PC-3 (cell line): ENCODE measurements at regions not wholly inside any gene's neighbourhood (a gene's known extent, or its start where the extent isn't known, plus 50 kb on each side); places are given as distances from the start of the nearest gene placed in this dataset.
"Not testable (repeated sequence)": the region's sequence is repeated elsewhere in the genome, so short reads cannot be mapped to it uniquely, and the experiment has no call there.

Experiments used
- ATAC-seq: fragments of 200-7000 bp; cut with Tn5 transposase; 2 replicates; pipeline ENCODE4 v1.9.1; 2020; ENCODE audit warnings: mild to moderate bottlenecking, moderate library complexity
- BruUV-seq: library from RNA; stranded (reverse); fragments of 400-500 nt; replicated peaks from 2 replicates; lab custom pipeline; 2021; lab: Mats Ljungman, UMichigan
- CTCF ChIA-PET: fragments of 300-600 bp; sonication (Branson Sonifier 250); formaldehyde crosslinking; loops from one replicate; lab custom pipeline; 2022; ENCODE audit warnings: antibody characterized with exemption; lab: Charles Lee
- POLR2A ChIA-PET: fragments of 300-600 bp; sonication (Branson Sonifier 250); formaldehyde crosslinking; loops from one replicate; lab custom pipeline; 2022; ENCODE audit warnings: antibody characterized with exemption; ENCODE audit not compliant: unreplicated experiment; lab: Charles Lee
- DNase-seq: peaks from one replicate; pipeline ENCODE4 v3.0.0-alpha.2; 2015
- H2AFZ ChIP-seq: fragments of 300-600 bp; sonication (generic); 2 replicates; pipeline ENCODE4 v1.6.0; 2016; ENCODE audit warnings: antibody characterized with exemption, low read length
- H3F3A ChIP-seq: fragments of 300-600 bp; sonication (generic); one replicate; pipeline ENCODE4 v1.6.0; 2017; ENCODE audit warnings: antibody characterized with exemption, low read length, control low read depth, mild to moderate bottlenecking; ENCODE audit not compliant: unreplicated experiment
- H3K27ac ChIP-seq: fragments of 300-600 bp; sonication (generic); 2 replicates; pipeline ENCODE4 v1.5.1; 2016; ENCODE audit warnings: mild to moderate bottlenecking, low read length
- H3K27me3 ChIP-seq: fragments of 300-600 bp; sonication (generic); 2 replicates; pipeline ENCODE4 v1.6.1; 2016; ENCODE audit warnings: low read length, mixed read lengths
- H3K36me3 ChIP-seq: fragments of 300-600 bp; sonication (generic); 2 replicates; pipeline ENCODE4 v1.6.1; 2016; ENCODE audit warnings: low read depth, mixed run types, low read length, mixed read lengths
- H3K4me1 ChIP-seq: fragments of 300-600 bp; sonication (generic); 2 replicates; pipeline ENCODE4 v1.5.1; 2016; ENCODE audit warnings: low read length; ENCODE audit not compliant: insufficient read depth
- H3K4me2 ChIP-seq: fragments of 300-600 bp; sonication (generic); 2 replicates; pipeline ENCODE4 v1.6.0; 2016; ENCODE audit warnings: low read length
- H3K4me3 ChIP-seq: fragments of 300-600 bp; sonication (generic); 2 replicates; pipeline ENCODE4 v1.5.1; 2016; ENCODE audit warnings: mild to moderate bottlenecking, low read length, mixed read lengths
- H3K79me2 ChIP-seq: fragments of 300-600 bp; sonication (generic); 2 replicates; pipeline ENCODE4 v1.6.1; 2017; ENCODE audit warnings: low read length, mixed read lengths
- H3K9ac ChIP-seq: fragments of 300-600 bp; sonication (generic); 2 replicates; pipeline ENCODE4 v1.6.0; 2016; ENCODE audit warnings: mild to moderate bottlenecking, low read length
- H3K9me2 ChIP-seq: fragments of 300-600 bp; sonication (generic); replicated peaks from 2 replicates; pipeline ENCODE4 v1.6.1; 2016; ENCODE audit warnings: mixed run types, low read length, mixed read lengths
- H3K9me3 ChIP-seq: fragments of 300-600 bp; sonication (generic); 2 replicates; pipeline ENCODE4 v1.6.1; 2016; ENCODE audit warnings: low read length, mixed read lengths
- H4K20me1 ChIP-seq: fragments of 300-600 bp; sonication (generic); 2 replicates; pipeline ENCODE4 v1.6.1; 2016; ENCODE audit warnings: low read length, mixed read lengths
- CTCF ChIP-seq: fragments of 300-600 bp; sonication (generic); conservative IDR thresholded peaks from 2 replicates; pipeline ENCODE4 v1.5.1; 2017; ENCODE audit warnings: antibody characterized with exemption, low read depth, mild to moderate bottlenecking, low read length
- EZH2 ChIP-seq: fragments of 300-600 bp; sonication (generic); IDR thresholded peaks from one replicate; pipeline ENCODE4 v1.6.1; 2017; ENCODE audit warnings: antibody characterized with exemption, mild to moderate bottlenecking, low read length; ENCODE audit not compliant: unreplicated experiment
- EZH2phosphoT487 ChIP-seq: fragments of 300-600 bp; sonication (generic); IDR thresholded peaks from 2 replicates; pipeline ENCODE4 v1.6.1; 2018; ENCODE audit warnings: mild to moderate bottlenecking, antibody characterized with exemption, low read length, borderline replicate concordance
- intact Hi-C: fragments of 100-400 bp; cut with micrococcal nuclease; formaldehyde crosslinking; loops from 2 replicates; pipeline ENCODE4 v1.9.0; 2023

- Histone ChIP-seq H3K9ac (peak overlapping the region; percentile 47), H3K4me3 (peak overlapping the region; percentile 53), H3K9me3 (no peaks in the 10 kb centered on the region), H4K20me1 (no peaks in the 10 kb centered on the region), H3K36me3 (no peaks in the 10 kb centered on the region), H3K79me2 (no peaks in the 10 kb centered on the region), H3K27ac (peak overlapping the region; percentile 79), H3K27me3 (no peaks in the 10 kb centered on the region), H3F3A (no peaks in the 10 kb centered on the region), H3K9me2 (no peaks in the 10 kb centered on the region), H3K4me1 (peaks cover 26% of the 10 kb centered on the region), H2AFZ (peak overlapping the region; percentile 47; the same call in 1 of the 2 replicates), H3K4me2 (peak overlapping the region; percentile 81)
- CTCF ChIA-PET: interaction anchor here (0.7 kb wide), 1 partner anchor 45 kb away, joined by 3 read pairs; no protein-coding TSS in a partner anchor
- ATAC-seq: peak; percentile 70
- DNase-seq: peak; percentile 75
- intact Hi-C loops: loop anchor here (1.0 kb wide), 2 partner anchors 123 to 179 kb away; no protein-coding TSS in a partner anchor
- TF ChIP-seq CTCF: no peak
- TF ChIP-seq EZH2phosphoT487: no peak
- POLR2A ChIA-PET: interaction anchor here (0.5 to 0.6 kb wide), 3 partner anchors 63 to 197 kb away, joined by 3 to 9 read pairs (median 4); no protein-coding TSS in a partner anchor
- BruUV-seq: no TSS peak
Observed at GRCh38 chr7:46909601-46910051, 672.3 kb downstream of the TNS3 start.

GRCh38 chr7:46908770-46909169 is 673.1 kb downstream of the TNS3 start:
- peak; percentile 78 for ATAC-seq
- Histone ChIP-seq H3K27ac (peak overlapping the region; percentile 79), H2AFZ (no peak overlapping the region), H3K79me2 (no peaks in the 10 kb centered on the region), H3K9me3 (no peaks in the 10 kb centered on the region), H3K36me3 (no peaks in the 10 kb centered on the region), H3K4me2 (peak overlapping the region; percentile 81), H3K4me1 (peaks cover 26% of the 10 kb centered on the region), H3K9ac (peak overlapping the region; percentile 47), H3K4me3 (peak overlapping the region; percentile 53), H4K20me1 (no peaks in the 10 kb centered on the region), H3K27me3 (no peaks in the 10 kb centered on the region), H3K9me2 (no peaks in the 10 kb centered on the region), H3F3A (no peaks in the 10 kb centered on the region)
- BruUV-seq: no TSS peak
- no peak for TF ChIP-seq EZH2phosphoT487
- no peak for TF ChIP-seq CTCF
- TF ChIP-seq EZH2: no peak
- intact Hi-C loops: loop anchor here (1.0 kb wide), 2 partner anchors 122 to 180 kb away; no protein-coding TSS in a partner anchor
- DNase-seq: peak; percentile 80
- ChIA-PET CTCF (interaction anchor here (0.7 kb wide), 1 partner anchor 44 kb away, joined by 3 read pairs; no protein-coding TSS in a partner anchor), POLR2A (no interaction called here)

- H3K4me1 ChIP-seq: peaks cover 15% of the 10 kb centered on the region
- H3K9me3 ChIP-seq, H4K20me1 ChIP-seq, DNase-seq, H3K27ac ChIP-seq, H3K79me2 ChIP-seq, H3K9me2 ChIP-seq, POLR2A ChIA-PET, H3F3A ChIP-seq, intact Hi-C loops, BruUV-seq, H2AFZ ChIP-seq, H3K4me3 ChIP-seq, H3K27me3 ChIP-seq, H3K9ac ChIP-seq, ATAC-seq, CTCF ChIA-PET, H3K4me2 ChIP-seq, H3K36me3 ChIP-seq: not testable (repeated sequence)
Observed at GRCh38 chr7:46904523-46904922, 677.4 kb downstream of the TNS3 start.
